Natural killer cell (primary cell): ENCODE measurements at regions not wholly inside any gene's neighbourhood (a gene's known extent, or its start where the extent isn't known, plus 50 kb on each side); places are given as distances from the start of the nearest gene placed in this dataset.

ENCODE experiments used
- ATAC-seq, 3 donors: fragments of 150-1000 bp in 2 of 3; fragments of 200-7000 bp in 1 of 3; cut with Tn5 transposase; 1 replicate in 1 of 3; 2 replicates in 2 of 3; pipeline ENCODE4 v1.10.0; 2021; ENCODE audit warnings: mild to moderate bottlenecking in 2 of 3, moderate library complexity in 2 of 3
- DNase-seq, 2 donors: peaks; one replicate each; pipeline versions ENCODE4 v3.0.0 to v3.0.0-alpha.2; 2013 to 2021; ENCODE audit warnings: mixed read lengths in 1 of 2
- H3K27ac ChIP-seq: one replicate; pipeline ENCODE4 v1.5.1; 2013; ENCODE audit warnings: mild to moderate bottlenecking, low read length
- H3K27me3 ChIP-seq: one replicate; pipeline ENCODE4 v1.6.1; 2013; ENCODE audit warnings: low read length; ENCODE audit not compliant: control insufficient read depth, insufficient read depth
- H3K36me3 ChIP-seq: one replicate; pipeline ENCODE4 v1.6.1; 2013; ENCODE audit warnings: low read length; ENCODE audit not compliant: control insufficient read depth, insufficient read depth
- H3K4me1 ChIP-seq: one replicate; pipeline ENCODE4 v1.6.1; 2013; ENCODE audit warnings: low read length; ENCODE audit not compliant: control insufficient read depth, insufficient read depth
- H3K4me3 ChIP-seq: one replicate; pipeline ENCODE4 v1.5.1; 2013; ENCODE audit warnings: low read length
- H3K9me3 ChIP-seq: one replicate; pipeline ENCODE4 v1.6.1; 2013; ENCODE audit warnings: low read length; ENCODE audit not compliant: control insufficient read depth, insufficient read depth
- H3K27ac Mint-ChIP-seq, 2 donors: one replicate each; pipeline ENCODE4 v1.8.0; 2022; ENCODE audit warnings: mild to moderate bottlenecking in 2 of 2, mixed read lengths in 2 of 2, moderate library complexity in 1 of 2
- H3K27me3 Mint-ChIP-seq, 2 donors: one replicate each; pipeline ENCODE4 v1.8.0; 2022; ENCODE audit warnings: low read depth in 2 of 2, mixed read lengths in 2 of 2
- H3K36me3 Mint-ChIP-seq: one replicate; pipeline ENCODE4 v1.8.0; 2022; ENCODE audit warnings: mixed read lengths
- H3K4me1 Mint-ChIP-seq, 2 donors: one replicate each; pipeline ENCODE4 v1.8.0; 2022; ENCODE audit warnings: mixed read lengths in 2 of 2
- H3K4me3 Mint-ChIP-seq: one replicate; pipeline ENCODE4 v1.8.0; 2022; ENCODE audit warnings: mild to moderate bottlenecking, moderate library complexity, mixed read lengths
- H3K9me3 Mint-ChIP-seq, 2 donors: one replicate each; pipeline ENCODE4 v1.8.0; 2022; ENCODE audit warnings: mixed read lengths in 2 of 2
- CTCF ChIP-seq: fragments of 200-600 bp; IDR thresholded peaks from one replicate; pipeline ENCODE4 v1.8.0; 2022; ENCODE audit warnings: antibody characterized with exemption
- WGBS: methylation state at CpG from one replicate; pipeline ENCODE4 v1.1.7; 2013; ENCODE audit warnings: missing lambda C conversion rate; ENCODE audit not compliant: insufficient coverage; 5-methylcytosine and 5-hydroxymethylcytosine counted together
- intact Hi-C: fragments of 100-400 bp; cut with micrococcal nuclease; formaldehyde crosslinking; loops from one replicate; pipeline ENCODE4 v1.14.2; 2022

DNA sequence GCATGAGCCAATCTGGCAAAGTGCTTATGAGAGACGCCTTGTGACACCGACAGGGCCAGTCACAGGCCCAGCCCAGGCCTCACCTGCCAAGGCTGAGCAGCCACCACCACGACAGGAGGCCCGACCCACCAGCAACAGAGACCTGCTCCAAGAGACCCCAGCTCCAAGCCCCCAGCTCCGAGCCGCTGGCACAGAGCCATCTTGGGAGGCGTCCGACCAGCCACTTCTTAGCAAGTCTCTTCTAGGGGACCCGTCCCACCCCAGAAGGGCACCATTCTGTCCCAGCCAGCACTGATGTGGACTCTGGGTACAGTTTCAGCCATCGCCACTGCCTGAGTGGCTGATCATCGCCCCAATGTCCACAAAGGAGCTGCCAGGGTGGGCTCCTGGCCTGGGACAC is 290.7 kb upstream of the SALL3 start:
- DNase-seq (no peak), ATAC-seq (no peak)
- H3K27ac Mint-ChIP-seq = no peak overlapping the region
- H3K27me3 ChIP-seq = no peaks in the 10 kb centered on the region
- H3K36me3 ChIP-seq = no peaks in the 10 kb centered on the region
- H3K9me3 Mint-ChIP-seq = no peaks in the 10 kb centered on the region
- H3K4me3 Mint-ChIP-seq = no peak overlapping the region
- no peaks in the 10 kb centered on the region for H3K4me1 Mint-ChIP-seq
- H3K4me3 ChIP-seq = no peak overlapping the region
- intact Hi-C loops = no loop called here
- no peak overlapping the region for H3K27ac ChIP-seq
- H3K9me3 ChIP-seq = no peaks in the 10 kb centered on the region
- no peaks in the 10 kb centered on the region for H3K27me3 Mint-ChIP-seq
- TF ChIP-seq CTCF = no peak
- WGBS = 93% methylated on average over 11 of the region's 11 CpGs
- no peaks in the 10 kb centered on the region for H3K36me3 Mint-ChIP-seq
- no peaks in the 10 kb centered on the region for H3K4me1 ChIP-seq

DNA sequence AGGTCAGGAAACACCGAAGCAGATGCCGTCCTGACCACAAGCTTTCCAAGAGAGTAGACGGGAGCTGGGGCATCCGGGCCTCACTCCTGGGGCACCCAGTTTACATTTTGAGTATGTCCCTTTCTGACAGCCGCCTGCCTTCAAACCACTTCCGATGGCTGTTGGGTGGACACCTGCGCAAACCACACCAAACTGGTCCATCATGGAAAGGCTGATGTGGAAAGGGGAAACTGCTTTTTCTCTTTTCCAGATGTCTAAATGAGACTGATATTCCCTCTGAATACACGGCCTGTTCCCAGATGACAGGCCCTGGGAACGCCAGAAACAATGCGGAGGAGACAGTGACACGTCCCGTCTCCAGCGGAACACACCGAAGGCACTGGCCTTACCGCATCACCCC is 290.0 kb upstream of the SALL3 start:
- 90% methylated on average over 15 of the region's 15 CpGs for WGBS
- Mint-ChIP-seq H3K27me3 (no peaks in the 10 kb centered on the region), H3K9me3 (no peaks in the 10 kb centered on the region), H3K4me1 (no peaks in the 10 kb centered on the region), H3K27ac (no peak overlapping the region), H3K4me3 (no peak overlapping the region), H3K36me3 (no peaks in the 10 kb centered on the region)
- Histone ChIP-seq H3K4me3 (no peak overlapping the region), H3K9me3 (no peaks in the 10 kb centered on the region), H3K27me3 (no peaks in the 10 kb centered on the region), H3K27ac (no peak overlapping the region), H3K36me3 (no peaks in the 10 kb centered on the region), H3K4me1 (no peaks in the 10 kb centered on the region)
- no peak for TF ChIP-seq CTCF
- DNase-seq (no peak), ATAC-seq (no peak)
- intact Hi-C loops = no loop called here

DNA sequence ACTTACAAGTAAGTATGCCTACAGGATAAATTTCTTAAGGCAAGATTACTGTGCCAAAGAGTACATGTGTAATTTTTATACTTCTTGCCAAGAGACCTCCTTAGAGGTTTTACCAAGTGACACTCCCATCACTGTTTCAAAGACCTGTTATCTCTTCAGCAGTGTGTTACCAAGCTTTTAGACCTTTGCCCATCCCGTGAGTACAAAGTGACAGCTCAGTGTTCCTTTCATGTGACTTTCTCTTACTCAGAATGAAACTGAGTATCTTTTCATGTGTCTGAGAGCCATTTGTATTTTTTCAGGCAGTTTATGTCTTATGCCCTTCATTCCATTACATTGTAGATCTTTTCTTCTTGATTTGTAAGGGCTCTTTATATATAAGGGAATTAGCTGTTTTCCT is 287.5 kb upstream of the SALL3 start:
- H3K27ac Mint-ChIP-seq = no peak overlapping the region
- DNase-seq (no peak), ATAC-seq (no peak)
- Histone ChIP-seq H3K36me3 (no peaks in the 10 kb centered on the region), H3K4me1 (no peaks in the 10 kb centered on the region), H3K9me3 (no peaks in the 10 kb centered on the region), H3K27me3 (no peaks in the 10 kb centered on the region), H3K27ac (no peak overlapping the region), H3K4me3 (no peak overlapping the region)
- 79% methylated on average over 1 of the region's 1 CpG for WGBS
- no peaks in the 10 kb centered on the region for H3K27me3 Mint-ChIP-seq
- H3K36me3 Mint-ChIP-seq = no peaks in the 10 kb centered on the region
- no peak overlapping the region for H3K4me3 Mint-ChIP-seq
- no peak for TF ChIP-seq CTCF
- intact Hi-C loops = no loop called here
- H3K9me3 Mint-ChIP-seq = no peaks in the 10 kb centered on the region
- H3K4me1 Mint-ChIP-seq = no peaks in the 10 kb centered on the region

DNA sequence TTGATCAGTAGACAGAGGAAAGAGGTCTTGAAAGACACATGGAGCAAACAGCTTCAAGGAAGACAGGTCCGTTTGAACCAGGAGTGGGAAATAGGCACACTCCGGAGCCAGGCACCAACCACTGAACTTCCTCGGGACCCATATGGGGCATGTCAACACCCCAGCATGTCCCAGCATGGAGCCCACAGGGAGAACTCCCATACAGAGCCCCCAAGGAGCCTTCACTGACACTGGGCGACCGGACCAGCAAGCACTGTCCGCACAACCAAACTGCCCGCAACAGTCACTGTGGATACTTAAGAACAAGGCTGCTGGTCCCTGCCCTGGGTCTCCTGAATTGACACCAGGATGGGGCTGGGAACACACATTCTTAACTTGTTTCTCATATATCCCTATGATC is 286.2 kb upstream of the SALL3 start:
- no peaks in the 10 kb centered on the region for H3K27me3 ChIP-seq
- no peaks in the 10 kb centered on the region for H3K36me3 Mint-ChIP-seq
- 88% methylated on average over 7 of the region's 7 CpGs for WGBS
- no peaks in the 10 kb centered on the region for H3K9me3 ChIP-seq
- no peak for TF ChIP-seq CTCF
- no peak overlapping the region for H3K4me3 ChIP-seq
- no peak overlapping the region for H3K27ac Mint-ChIP-seq
- H3K4me3 Mint-ChIP-seq = no peak overlapping the region
- H3K9me3 Mint-ChIP-seq = no peaks in the 10 kb centered on the region
- H3K4me1 Mint-ChIP-seq = no peaks in the 10 kb centered on the region
- no peak overlapping the region for H3K27ac ChIP-seq
- H3K27me3 Mint-ChIP-seq = peaks cover 0 to 3% of the 10 kb centered on the region in 2 donors
- DNase-seq (no peak), ATAC-seq (no peak)
- intact Hi-C loops = no loop called here
- H3K36me3 ChIP-seq = no peaks in the 10 kb centered on the region
- no peaks in the 10 kb centered on the region for H3K4me1 ChIP-seq
